Esophagus (tissue), 2 donors: ENCODE measurements at regions not wholly inside any gene's neighbourhood (a gene's known extent, or its start where the extent isn't known, plus 50 kb on each side); places are given as distances from the start of the nearest gene placed in this dataset.

ENCODE experiments used
- H3K27ac ChIP-seq, 2 donors: one replicate each; pipeline ENCODE4 v1.5.1; 2013; ENCODE audit warnings: low read depth in 2 of 2, mild to moderate bottlenecking in 2 of 2, inconsistent platforms in 1 of 2, low read length in 1 of 2, moderate library complexity in 1 of 2
- H3K27me3 ChIP-seq, 2 donors: one replicate each; pipeline ENCODE4 v1.6.1; 2013; ENCODE audit warnings: low read length in 2 of 2, control low read depth in 1 of 2, mild to moderate bottlenecking in 1 of 2; ENCODE audit not compliant: insufficient read depth in 2 of 2, control insufficient read depth in 1 of 2
- H3K36me3 ChIP-seq, 2 donors: one replicate each; pipeline ENCODE4 v1.6.1; 2013; ENCODE audit warnings: low read length in 1 of 2; ENCODE audit not compliant: control insufficient read depth in 2 of 2, insufficient read depth in 2 of 2
- H3K4me1 ChIP-seq, 2 donors: one replicate each; pipeline ENCODE4 v1.6.1; 2013; ENCODE audit warnings: low read length in 1 of 2; ENCODE audit not compliant: control insufficient read depth in 2 of 2, insufficient read depth in 2 of 2
- H3K4me3 ChIP-seq, 2 donors: one replicate each; pipeline ENCODE4 v1.5.1; 2013; ENCODE audit warnings: low read length in 2 of 2, mild to moderate bottlenecking in 2 of 2, low read depth in 1 of 2, moderate library complexity in 1 of 2
- H3K9me3 ChIP-seq, 2 donors: one replicate each; pipeline ENCODE4 v1.6.1; 2013; ENCODE audit warnings: mild to moderate bottlenecking in 2 of 2, low read depth in 1 of 2, low read length in 1 of 2, moderate library complexity in 1 of 2; ENCODE audit not compliant: control insufficient read depth in 2 of 2, insufficient read depth in 1 of 2
- WGBS, 2 donors: extraction: QIAGEN DNeasy Blood & Tissue Kit; methylation state at CpG; one replicate each; pipeline ENCODE4 v1.1.7; 2013; 5-methylcytosine and 5-hydroxymethylcytosine counted together
- donor health status: healthy with polysubstance abuse.
- donor health status: Bipolar disorder and iron deficiency.

DNA sequence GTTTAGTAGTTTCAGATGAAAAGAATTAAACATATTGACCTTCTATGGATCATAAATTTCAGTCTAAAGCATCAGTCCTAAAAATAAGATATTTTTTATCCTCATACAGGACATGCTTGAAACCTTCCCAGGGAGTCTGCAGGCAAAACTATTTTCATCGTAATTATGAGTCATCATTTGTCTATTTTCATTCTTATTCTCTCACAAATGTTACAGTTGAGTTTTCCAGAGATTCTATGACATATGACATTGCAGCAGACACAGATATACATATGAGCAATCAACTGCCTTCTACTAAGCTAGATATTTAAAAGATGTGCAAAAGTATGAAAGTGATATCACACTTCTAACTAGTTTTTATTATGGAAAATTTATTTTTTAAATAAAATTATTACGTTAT, 398.0 kb downstream of the MAGEB5 start:
- H3K9me3 ChIP-seq: no peaks in the 10 kb centered on the region
- no peaks in the 10 kb centered on the region for H3K36me3 ChIP-seq
- H3K27ac ChIP-seq: no peak overlapping the region
- no peak overlapping the region for H3K4me3 ChIP-seq
- 63 to 70% methylated on average over 2 of the region's 2 CpGs for WGBS, 2 donors
- H3K4me1 ChIP-seq: no peaks in the 10 kb centered on the region
- H3K27me3 ChIP-seq: no peaks in the 10 kb centered on the region

GRCh38 chrX:26606971-26607370, 391.0 kb downstream of the MAGEB5 start:
- H3K4me3 ChIP-seq: no peak overlapping the region
- 76 to 85% methylated on average over 1 of the region's 1 CpG for WGBS, 2 donors

GRCh38 chrX:26597981-26598380, 382.0 kb downstream of the MAGEB5 start:
- H3K27ac ChIP-seq: no peak overlapping the region
- WGBS, 2 donors: 37 to 45% methylated on average over 2 of the region's 2 CpGs
- no peaks in the 10 kb centered on the region for H3K36me3 ChIP-seq
- H3K4me3 ChIP-seq: no peak overlapping the region
- no peaks in the 10 kb centered on the region for H3K27me3 ChIP-seq
- H3K9me3 ChIP-seq: no peaks in the 10 kb centered on the region
- no peaks in the 10 kb centered on the region for H3K4me1 ChIP-seq

More at GRCh38 chrX:26606971-26607370, 391.0 kb downstream of the MAGEB5 start:
- Histone ChIP-seq H3K9me3 (no peaks in the 10 kb centered on the region), H3K27ac (no peak overlapping the region), H3K36me3 (no peaks in the 10 kb centered on the region), H3K4me1 (no peaks in the 10 kb centered on the region), H3K27me3 (no peaks in the 10 kb centered on the region)

- Histone ChIP-seq H3K36me3 (no peaks in the 10 kb centered on the region), H3K4me1 (no peaks in the 10 kb centered on the region), H3K27ac (no peak overlapping the region), H3K27me3 (no peaks in the 10 kb centered on the region), H3K9me3 (no peaks in the 10 kb centered on the region), H3K4me3 (no peak overlapping the region)
- WGBS, 2 donors: 80 to 82% methylated on average over 6 of the region's 6 CpGs
Observed at GRCh38 chrX:26590849-26591248, 374.9 kb downstream of the MAGEB5 start.

DNA sequence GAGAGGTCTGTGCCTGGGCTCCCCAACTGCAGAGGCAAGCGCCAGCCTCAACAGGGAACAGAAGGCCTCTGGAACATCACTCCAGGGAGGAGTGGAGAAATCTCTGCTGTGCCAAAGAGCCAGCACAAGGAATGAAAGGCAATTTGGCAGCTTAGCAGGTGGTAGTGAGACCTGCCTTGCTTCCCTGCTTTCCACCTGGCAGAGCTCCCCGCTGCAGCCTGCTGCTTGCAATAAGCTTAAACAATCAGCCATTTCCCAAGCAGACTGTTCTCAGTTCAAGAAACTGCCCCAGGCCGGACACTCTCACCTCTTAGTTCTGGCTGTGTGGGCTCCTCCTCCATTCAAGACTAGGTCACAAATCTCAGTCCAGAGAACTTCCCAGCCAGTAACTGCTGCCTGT, 370.6 kb downstream of the MAGEB5 start:
- WGBS, 2 donors: 48 to 63% methylated on average over 3 of the region's 3 CpGs
- H3K9me3 ChIP-seq: no peaks in the 10 kb centered on the region
- no peaks in the 10 kb centered on the region for H3K4me1 ChIP-seq

GRCh38 chrX:26581091-26581490, 365.1 kb downstream of the MAGEB5 start:
- no peak overlapping the region for H3K4me3 ChIP-seq
- H3K4me1 ChIP-seq: no peaks in the 10 kb centered on the region
- H3K9me3 ChIP-seq: no peaks in the 10 kb centered on the region
- H3K36me3 ChIP-seq: no peaks in the 10 kb centered on the region
- no peak overlapping the region for H3K27ac ChIP-seq
- H3K27me3 ChIP-seq: no peaks in the 10 kb centered on the region

More for the DNA sequence above, 370.6 kb downstream of the MAGEB5 start:
- H3K36me3 ChIP-seq: no peaks in the 10 kb centered on the region
- H3K4me3 ChIP-seq: no peak overlapping the region
- no peaks in the 10 kb centered on the region for H3K27me3 ChIP-seq
- H3K27ac ChIP-seq: no peak overlapping the region

- 32 to 37% methylated on average over 1 of the region's 1 CpG for WGBS, 2 donors
- H3K27ac ChIP-seq: no peak overlapping the region
Observed at GRCh38 chrX:26580021-26580420, 364.1 kb downstream of the MAGEB5 start.

DNA sequence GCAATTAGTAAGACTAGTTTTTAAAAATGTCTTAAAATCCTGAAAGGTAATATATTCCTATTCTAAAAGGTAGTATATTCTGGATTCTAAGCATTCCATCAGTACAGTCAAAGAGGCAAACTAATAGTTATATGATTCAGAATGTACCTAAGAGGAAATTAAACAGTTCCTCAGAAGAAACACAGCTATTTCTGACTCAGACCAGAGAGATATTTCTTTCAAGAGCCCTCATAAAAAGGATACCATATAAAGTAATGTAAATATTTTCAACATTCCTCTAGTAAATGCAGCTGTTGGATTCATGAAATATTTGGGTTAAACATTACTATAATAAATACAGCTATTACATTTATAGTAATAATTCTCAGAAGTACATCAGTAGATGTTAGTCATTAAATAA, 358.3 kb downstream of the MAGEB5 start:
- no peak overlapping the region for H3K4me3 ChIP-seq
- H3K4me1 ChIP-seq: no peaks in the 10 kb centered on the region
- no peaks in the 10 kb centered on the region for H3K9me3 ChIP-seq
- H3K27ac ChIP-seq: no peak overlapping the region
- H3K36me3 ChIP-seq: no peaks in the 10 kb centered on the region
- H3K27me3 ChIP-seq: no peaks in the 10 kb centered on the region

More at GRCh38 chrX:26580021-26580420, 364.1 kb downstream of the MAGEB5 start:
- no peaks in the 10 kb centered on the region for H3K9me3 ChIP-seq
- no peak overlapping the region for H3K4me3 ChIP-seq
- H3K27me3 ChIP-seq: no peaks in the 10 kb centered on the region
- no peaks in the 10 kb centered on the region for H3K36me3 ChIP-seq
- H3K4me1 ChIP-seq: no peaks in the 10 kb centered on the region

- no peak overlapping the region for H3K4me3 ChIP-seq
- H3K27ac ChIP-seq: no peak overlapping the region
- H3K36me3 ChIP-seq: no peaks in the 10 kb centered on the region
- 30 to 32% methylated on average over 1 of the region's 1 CpG for WGBS, 2 donors
- H3K9me3 ChIP-seq: no peaks in the 10 kb centered on the region
- H3K27me3 ChIP-seq: no peaks in the 10 kb centered on the region
- no peaks in the 10 kb centered on the region for H3K4me1 ChIP-seq
Observed at GRCh38 chrX:26562156-26562555, 346.2 kb downstream of the MAGEB5 start.

- no peak overlapping the region for H3K27ac ChIP-seq
- no peaks in the 10 kb centered on the region for H3K27me3 ChIP-seq
- 60 to 66% methylated on average over 3 of the region's 3 CpGs for WGBS, 2 donors
- H3K4me3 ChIP-seq: no peak overlapping the region
- no peaks in the 10 kb centered on the region for H3K4me1 ChIP-seq
- no peaks in the 10 kb centered on the region for H3K36me3 ChIP-seq
- H3K9me3 ChIP-seq: no peaks in the 10 kb centered on the region
Observed at GRCh38 chrX:26559855-26560254, 343.9 kb downstream of the MAGEB5 start.
